ENCODE measurements at regions not wholly inside any gene's neighbourhood (a gene's known extent, or its start where the extent isn't known, plus 50 kb on each side); places are given as distances from the start of the nearest gene placed in this dataset.

- DNase-seq, result no peak
- H3K4me1 Mint-ChIP-seq, result no peaks in the 10 kb centered on the region
- no peaks in the 10 kb centered on the region for H3K9me3 ChIP-seq (ENCODE audit: control extremely low read depth in 1 of 3, control insufficient read depth in 2 of 3, insufficient read depth in 1 of 3, low read length in 2 of 3)
- no peak overlapping the region for H3K4me3 ChIP-seq (ENCODE audit: control extremely low read depth in 1 of 5, extremely low read depth in 1 of 5, insufficient read depth in 1 of 5, low read depth in 2 of 5, low read length in 4 of 5)
- no peak overlapping the region for H3K27ac Mint-ChIP-seq
- H3K4me1 ChIP-seq (ENCODE audit: control insufficient read depth in 2 of 2, insufficient read depth in 2 of 2, low read length in 2 of 2), result no peaks in the 10 kb centered on the region
- ATAC-seq (ENCODE audit: low read depth), result no peak
- no peaks in the 10 kb centered on the region for H3K36me3 ChIP-seq (replicated peaks in 1 of 2; ENCODE audit: control extremely low read depth in 1 of 2, control insufficient read depth in 1 of 2, extremely low read depth in 1 of 2, insufficient read depth in 2 of 2, low read length in 1 of 2)
- H3K27ac ChIP-seq (ENCODE audit: low read length in 2 of 2), result no peak overlapping the region
- intact Hi-C loops (cut with micrococcal nuclease), result no loop called here
- H3K9ac ChIP-seq (ENCODE audit: low read length), result no peak overlapping the region
- no peaks in the 10 kb centered on the region for H3K9me3 Mint-ChIP-seq (ENCODE audit: insufficient read depth)
- CTCF ChIA-PET, result no interaction called here
- H3K79me2 ChIP-seq (ENCODE audit: control insufficient read depth, insufficient read depth, low read length), result no peaks in the 10 kb centered on the region
- no peaks in the 10 kb centered on the region for H3K27me3 ChIP-seq (replicated peaks in 1 of 4; ENCODE audit: control extremely low read depth in 1 of 4, control insufficient read depth in 3 of 4, insufficient read depth in 4 of 4, low read length in 3 of 4)
- H3K27me3 Mint-ChIP-seq, result no peaks in the 10 kb centered on the region
- POLR2A ChIA-PET, result no interaction called here
- no peak overlapping the region for H3K4me3 Mint-ChIP-seq
- H4K20me1 ChIP-seq (ENCODE audit: control insufficient read depth, insufficient read depth, low read length, poor library complexity, severe bottlenecking), result no peaks in the 10 kb centered on the region
- no peak overlapping the region for H3K4me2 ChIP-seq (replicated peaks; ENCODE audit: low read depth, low read length, poor library complexity, severe bottlenecking)
- TF ChIP-seq CTCF (IDR thresholded peaks at IDR 0.05) (no peak), EZH2 (IDR thresholded peaks at IDR 0.05; ENCODE audit: borderline replicate concordance, insufficient read depth, low read depth, low read length, poor library complexity, severe bottlenecking) (no peak)
- no peak overlapping the region for H2AFZ ChIP-seq (ENCODE audit: insufficient read depth, low read depth, low read length, poor library complexity, severe bottlenecking)
These were observed 129.0 kb downstream of the TMEM47 start for GRCh38 chrX:34528081-34528480.

GRCh38 chrX:34521563-34521962 lies 135.5 kb downstream of the TMEM47 start:
- POLR2A ChIA-PET, result no interaction called here
- WGBS (ENCODE audit: insufficient coverage), result no CpG with 5 or more reads among the region's 2 CpGs

More at GRCh38 chrX:34521563-34521962, 135.5 kb downstream of the TMEM47 start:
- no peak for DNase-seq
- no peak overlapping the region for H3K4me3 ChIP-seq (ENCODE audit: control extremely low read depth in 1 of 5, extremely low read depth in 1 of 5, insufficient read depth in 1 of 5, low read depth in 2 of 5, low read length in 4 of 5)
- H2AFZ ChIP-seq (ENCODE audit: insufficient read depth, low read depth, low read length, poor library complexity, severe bottlenecking), result no peak overlapping the region
- no peaks in the 10 kb centered on the region for H3K4me1 ChIP-seq (ENCODE audit: control insufficient read depth in 2 of 2, insufficient read depth in 2 of 2, low read length in 2 of 2)
- TF ChIP-seq EZH2 (IDR thresholded peaks at IDR 0.05; ENCODE audit: borderline replicate concordance, insufficient read depth, low read depth, low read length, poor library complexity, severe bottlenecking), result no peak
- TF ChIP-seq CTCF (IDR thresholded peaks at IDR 0.05), result no peak
- CTCF ChIA-PET, result no interaction called here
- H3K79me2 ChIP-seq (ENCODE audit: control insufficient read depth, insufficient read depth, low read length), result no peaks in the 10 kb centered on the region
- H4K20me1 ChIP-seq (ENCODE audit: control insufficient read depth, insufficient read depth, low read length, poor library complexity, severe bottlenecking), result no peaks in the 10 kb centered on the region
- Mint-ChIP-seq H3K4me3 (no peak overlapping the region), H3K27ac (no peak overlapping the region), H3K9me3 (ENCODE audit: insufficient read depth) (no peaks in the 10 kb centered on the region), H3K27me3 (no peaks in the 10 kb centered on the region), H3K4me1 (no peaks in the 10 kb centered on the region)
- H3K27me3 ChIP-seq (replicated peaks in 1 of 4; ENCODE audit: control extremely low read depth in 1 of 4, control insufficient read depth in 3 of 4, insufficient read depth in 4 of 4, low read length in 3 of 4), result no peaks in the 10 kb centered on the region
- no peak overlapping the region for H3K27ac ChIP-seq (ENCODE audit: low read length in 2 of 2)
- no peak for ATAC-seq (ENCODE audit: low read depth)
- H3K4me2 ChIP-seq (replicated peaks; ENCODE audit: low read depth, low read length, poor library complexity, severe bottlenecking), result no peak overlapping the region
- H3K9ac ChIP-seq (ENCODE audit: low read length), result no peak overlapping the region
- no peaks in the 10 kb centered on the region for H3K9me3 ChIP-seq (ENCODE audit: control extremely low read depth in 1 of 3, control insufficient read depth in 2 of 3, insufficient read depth in 1 of 3, low read length in 2 of 3)
- intact Hi-C loops (cut with micrococcal nuclease), result no loop called here
- no peaks in the 10 kb centered on the region for H3K36me3 ChIP-seq (replicated peaks in 1 of 2; ENCODE audit: control extremely low read depth in 1 of 2, control insufficient read depth in 1 of 2, extremely low read depth in 1 of 2, insufficient read depth in 2 of 2, low read length in 1 of 2)
